ENCODE measurements at regions not wholly inside any gene's neighbourhood (a gene's known extent, or its start where the extent isn't known, plus 50 kb on each side); places are given as distances from the start of the nearest gene placed in this dataset.

DNA sequence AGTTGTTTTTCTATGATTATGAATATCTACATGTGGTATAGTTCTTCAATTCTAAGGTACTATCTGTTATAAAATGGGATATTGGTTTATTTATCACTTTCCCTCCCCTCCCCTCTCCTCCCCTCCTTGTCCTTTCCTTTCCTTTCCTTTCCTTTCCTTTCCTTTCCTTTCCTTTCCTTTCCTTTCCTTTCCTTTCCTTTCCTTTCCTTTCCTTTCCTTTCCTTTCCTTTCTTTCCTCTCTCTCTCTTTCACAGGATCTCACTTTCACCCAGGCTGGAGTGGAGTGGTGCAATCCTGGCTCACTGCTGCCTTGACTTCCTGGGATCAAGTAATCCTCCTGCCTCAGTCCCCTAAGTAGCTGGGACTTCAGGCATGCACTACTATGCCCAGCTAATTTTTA lies 466.8 kb downstream of the DMAC1 start:
- H3K4me3 ChIP-seq (replicated peaks; ENCODE audit: insufficient read depth, low read length), result no peak overlapping the region
- no peaks in the 10 kb centered on the region for H3K27me3 ChIP-seq (ENCODE audit: insufficient read depth, poor library complexity, severe bottlenecking)
- no peak for TF ChIP-seq SPI1 (IDR thresholded peaks at IDR 0.05; ENCODE audit: borderline replicate concordance, low read depth)
- TF ChIP-seq, protein P1, sequence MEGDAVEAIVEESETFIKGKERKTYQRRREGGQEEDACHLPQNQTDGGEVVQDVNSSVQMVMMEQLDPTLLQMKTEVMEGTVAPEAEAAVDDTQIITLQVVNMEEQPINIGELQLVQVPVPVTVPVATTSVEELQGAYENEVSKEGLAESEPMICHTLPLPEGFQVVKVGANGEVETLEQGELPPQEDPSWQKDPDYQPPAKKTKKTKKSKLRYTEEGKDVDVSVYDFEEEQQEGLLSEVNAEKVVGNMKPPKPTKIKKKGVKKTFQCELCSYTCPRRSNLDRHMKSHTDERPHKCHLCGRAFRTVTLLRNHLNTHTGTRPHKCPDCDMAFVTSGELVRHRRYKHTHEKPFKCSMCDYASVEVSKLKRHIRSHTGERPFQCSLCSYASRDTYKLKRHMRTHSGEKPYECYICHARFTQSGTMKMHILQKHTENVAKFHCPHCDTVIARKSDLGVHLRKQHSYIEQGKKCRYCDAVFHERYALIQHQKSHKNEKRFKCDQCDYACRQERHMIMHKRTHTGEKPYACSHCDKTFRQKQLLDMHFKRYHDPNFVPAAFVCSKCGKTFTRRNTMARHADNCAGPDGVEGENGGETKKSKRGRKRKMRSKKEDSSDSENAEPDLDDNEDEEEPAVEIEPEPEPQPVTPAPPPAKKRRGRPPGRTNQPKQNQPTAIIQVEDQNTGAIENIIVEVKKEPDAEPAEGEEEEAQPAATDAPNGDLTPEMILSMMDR (IDR thresholded peaks at IDR 0.05; ENCODE audit: insufficient read depth, low read length), result no peak
- TF ChIP-seq, protein P2, sequence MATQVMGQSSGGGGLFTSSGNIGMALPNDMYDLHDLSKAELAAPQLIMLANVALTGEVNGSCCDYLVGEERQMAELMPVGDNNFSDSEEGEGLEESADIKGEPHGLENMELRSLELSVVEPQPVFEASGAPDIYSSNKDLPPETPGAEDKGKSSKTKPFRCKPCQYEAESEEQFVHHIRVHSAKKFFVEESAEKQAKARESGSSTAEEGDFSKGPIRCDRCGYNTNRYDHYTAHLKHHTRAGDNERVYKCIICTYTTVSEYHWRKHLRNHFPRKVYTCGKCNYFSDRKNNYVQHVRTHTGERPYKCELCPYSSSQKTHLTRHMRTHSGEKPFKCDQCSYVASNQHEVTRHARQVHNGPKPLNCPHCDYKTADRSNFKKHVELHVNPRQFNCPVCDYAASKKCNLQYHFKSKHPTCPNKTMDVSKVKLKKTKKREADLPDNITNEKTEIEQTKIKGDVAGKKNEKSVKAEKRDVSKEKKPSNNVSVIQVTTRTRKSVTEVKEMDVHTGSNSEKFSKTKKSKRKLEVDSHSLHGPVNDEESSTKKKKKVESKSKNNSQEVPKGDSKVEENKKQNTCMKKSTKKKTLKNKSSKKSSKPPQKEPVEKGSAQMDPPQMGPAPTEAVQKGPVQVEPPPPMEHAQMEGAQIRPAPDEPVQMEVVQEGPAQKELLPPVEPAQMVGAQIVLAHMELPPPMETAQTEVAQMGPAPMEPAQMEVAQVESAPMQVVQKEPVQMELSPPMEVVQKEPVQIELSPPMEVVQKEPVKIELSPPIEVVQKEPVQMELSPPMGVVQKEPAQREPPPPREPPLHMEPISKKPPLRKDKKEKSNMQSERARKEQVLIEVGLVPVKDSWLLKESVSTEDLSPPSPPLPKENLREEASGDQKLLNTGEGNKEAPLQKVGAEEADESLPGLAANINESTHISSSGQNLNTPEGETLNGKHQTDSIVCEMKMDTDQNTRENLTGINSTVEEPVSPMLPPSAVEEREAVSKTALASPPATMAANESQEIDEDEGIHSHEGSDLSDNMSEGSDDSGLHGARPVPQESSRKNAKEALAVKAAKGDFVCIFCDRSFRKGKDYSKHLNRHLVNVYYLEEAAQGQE (IDR thresholded peaks at IDR 0.05; ENCODE audit: insufficient replicate concordance, low read depth), result no peak
- no peak for TF ChIP-seq POLR2AphosphoS5 (IDR thresholded peaks at IDR 0.05; ENCODE audit: low read depth)
- TF ChIP-seq GABPA (IDR thresholded peaks at IDR 0.05; ENCODE audit: low read depth), result no peak
- H3K27ac ChIP-seq (replicated peaks), result no peak overlapping the region
- no peak for DNase-seq (ENCODE audit: low read depth in 1 of 2, low spot score in 1 of 2)

DNA sequence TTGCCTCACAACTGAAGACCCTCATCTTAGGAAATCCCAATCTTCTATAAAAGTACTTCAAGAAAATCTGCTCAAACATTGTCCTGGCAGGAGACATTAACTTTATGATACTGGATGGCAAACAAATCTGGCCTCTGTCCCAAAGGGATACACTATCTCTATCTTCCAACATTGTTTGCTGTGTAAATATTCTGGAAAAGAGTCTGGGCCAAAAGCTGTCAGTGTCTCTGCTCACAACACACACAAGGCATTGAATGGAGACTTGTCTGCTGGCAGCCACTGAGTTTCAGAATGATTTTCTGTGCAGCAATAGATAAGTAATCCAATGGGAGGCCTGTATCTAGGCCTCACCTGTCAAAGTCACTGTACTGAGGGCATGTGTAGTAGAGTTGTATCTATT lies 471.1 kb downstream of the DMAC1 start:
- peaks cover 8% of the 10 kb centered on the region for H3K27me3 ChIP-seq (ENCODE audit: insufficient read depth, poor library complexity, severe bottlenecking)
- no peak for TF ChIP-seq SPI1 (IDR thresholded peaks at IDR 0.05; ENCODE audit: borderline replicate concordance, low read depth)
- TF ChIP-seq, protein P1 (IDR thresholded peaks at IDR 0.05; ENCODE audit: insufficient read depth, low read length), result no peak
- TF ChIP-seq POLR2AphosphoS5 (IDR thresholded peaks at IDR 0.05; ENCODE audit: low read depth), result no peak
- TF ChIP-seq, protein P2 (IDR thresholded peaks at IDR 0.05; ENCODE audit: insufficient replicate concordance, low read depth), result no peak
- no peak for TF ChIP-seq GABPA (IDR thresholded peaks at IDR 0.05; ENCODE audit: low read depth)
- no peak overlapping the region for H3K4me3 ChIP-seq (replicated peaks; ENCODE audit: insufficient read depth, low read length)
- no peak overlapping the region for H3K27ac ChIP-seq (replicated peaks)
- DNase-seq (ENCODE audit: low read depth in 1 of 2, low spot score in 1 of 2), result no peak

DNA sequence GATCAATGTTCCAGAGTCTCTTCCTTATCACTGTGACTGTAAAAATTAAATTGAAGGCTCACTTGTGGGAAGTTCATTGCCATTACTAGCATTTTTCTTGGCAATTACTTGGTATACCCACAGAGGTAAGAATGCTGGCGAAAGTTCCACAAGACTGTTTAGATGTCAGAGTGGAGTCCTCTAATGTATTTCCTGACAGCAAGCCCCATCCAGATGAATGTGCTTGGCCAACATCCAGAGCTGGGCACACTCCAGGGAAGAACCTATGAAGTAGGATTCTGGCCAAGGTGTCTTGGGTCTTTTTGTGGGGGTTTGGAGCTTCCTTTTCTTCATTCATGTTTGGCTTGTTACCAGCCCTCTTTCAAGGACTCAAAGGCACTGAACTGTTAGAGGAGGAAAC lies 473.6 kb downstream of the DMAC1 start:
- H3K27me3 ChIP-seq (ENCODE audit: insufficient read depth, poor library complexity, severe bottlenecking), result peaks cover 8% of the 10 kb centered on the region
- no peak overlapping the region for H3K4me3 ChIP-seq (replicated peaks; ENCODE audit: insufficient read depth, low read length)
- no peak for DNase-seq (ENCODE audit: low read depth in 1 of 2, low spot score in 1 of 2)
- H3K27ac ChIP-seq (replicated peaks), result no peak overlapping the region
- TF ChIP-seq GABPA (IDR thresholded peaks at IDR 0.05; ENCODE audit: low read depth) (no peak), SPI1 (IDR thresholded peaks at IDR 0.05; ENCODE audit: borderline replicate concordance, low read depth) (no peak), POLR2AphosphoS5 (IDR thresholded peaks at IDR 0.05; ENCODE audit: low read depth) (no peak)
- TF ChIP-seq, protein P2 (IDR thresholded peaks at IDR 0.05; ENCODE audit: insufficient replicate concordance, low read depth), result no peak
- TF ChIP-seq, protein P1 (IDR thresholded peaks at IDR 0.05; ENCODE audit: insufficient read depth, low read length), result no peak

Measured in HL-60 (cell line).